HCT116 (cell line): ENCODE measurements at regions not wholly inside any gene's neighbourhood (a gene's known extent, or its start where the extent isn't known, plus 50 kb on each side); places are given as distances from the start of the nearest gene placed in this dataset.

Source experiments
- ATAC-seq: fragments of 200-7000 bp; cut with Tn5 transposase; 2 replicates; pipeline ENCODE4 v1.9.1; 2020; ENCODE audit warnings: mild to moderate bottlenecking, moderate library complexity
- BruUV-seq: library from RNA; stranded (reverse); fragments of 400-500 nt; replicated peaks from 2 replicates; lab custom pipeline; 2021; lab: Mats Ljungman, UMichigan
- CTCF ChIA-PET: fragments of 300-600 bp; sonication (Branson Sonifier 250); formaldehyde crosslinking; loops from one replicate; lab custom pipeline; 2021; ENCODE audit warnings: antibody characterized with exemption; lab: Charles Lee
- POLR2A ChIA-PET: fragments of 300-600, 350-600 bp; sonication (Branson Sonifier 250); formaldehyde crosslinking; loops from one replicate; lab custom pipeline; 2021; ENCODE audit warnings: antibody characterized with exemption; lab: Charles Lee
- RAD21 ChIA-PET, 2 experiments: fragments of 300-600 bp; sonication (Branson Sonifier 250); formaldehyde crosslinking; loops; one replicate each; lab custom pipeline; 2023; ENCODE audit warnings: low total read pairs in 2 of 2; ENCODE audit not compliant: uncharacterized antibody in 2 of 2, unreplicated experiment in 2 of 2, low non-redundant PET in 1 of 2; lab: Charles Lee
- DNase-seq: peaks from one replicate; pipeline ENCODE4 v3.0.0-alpha.2; 2010; ENCODE audit warnings: low read depth, low spot score
- H2AFZ ChIP-seq: fragments of 200-600 bp; shearing (Covaris generic), sonication (generic); 2 replicates; pipeline ENCODE4 v1.6.1; 2017; ENCODE audit warnings: low read depth, mixed run types, mixed read lengths, antibody characterized with exemption, low read length; ENCODE audit not compliant: poor library complexity, severe bottlenecking
- H3K27ac ChIP-seq: 2 replicates; pipeline ENCODE4 v1.5.1; 2012; ENCODE audit warnings: low read depth, low read length
- H3K27me3 ChIP-seq: fragments of 200-600 bp; sonication (generic); 2 replicates; pipeline ENCODE4 v1.6.1; 2016; ENCODE audit warnings: mixed run types, low read length, mixed read lengths; ENCODE audit not compliant: insufficient read depth
- H3K36me3 ChIP-seq, 2 experiments: fragments of 200-500 bp in 1 of 2; fragments of 200-600 bp in 1 of 2; sonication (Bioruptor generic) in 1 of 2; sonication (generic) in 1 of 2; 2 replicates each; pipeline versions ENCODE4 v1.5.1 to v1.6.1; 2014 to 2016; ENCODE audit warnings: low read length in 2 of 2, inconsistent platforms in 1 of 2, mixed read lengths in 1 of 2, mixed run types in 1 of 2; ENCODE audit not compliant: insufficient read depth in 2 of 2, control insufficient read depth in 1 of 2
- H3K4me1 ChIP-seq, 2 experiments: fragments of 200-600 bp in 1 of 2; sonication (generic) in 1 of 2; 2 replicates each; pipeline versions ENCODE4 v1.5.1 to v1.6.1; 2012 to 2017; ENCODE audit warnings: low read length in 2 of 2, inconsistent platforms in 1 of 2, mild to moderate bottlenecking in 1 of 2, mixed read lengths in 1 of 2, mixed run types in 1 of 2, moderate library complexity in 1 of 2; ENCODE audit not compliant: insufficient read depth in 2 of 2, control insufficient read depth in 1 of 2
- H3K4me2 ChIP-seq: fragments of 200-600 bp; sonication (generic); 2 replicates; pipeline ENCODE4 v1.6.1; 2017; ENCODE audit warnings: mixed run types, low read length, mixed read lengths
- H3K4me3 ChIP-seq, 2 experiments: fragments of 200-600 bp in 1 of 2; sonication (generic) in 1 of 2; replicated peaks in 1 of 2; 2 replicates each; pipeline ENCODE4 v1.5.1; 2011 to 2016; ENCODE audit warnings: low read length in 2 of 2, control low read depth in 1 of 2, low read depth in 1 of 2, mild to moderate bottlenecking in 1 of 2, mixed read lengths in 1 of 2, mixed run types in 1 of 2
- H3K79me2 ChIP-seq: fragments of 200-600 bp; sonication (generic); 2 replicates; pipeline ENCODE4 v1.6.1; 2017; ENCODE audit warnings: mild to moderate bottlenecking, mixed run types, low read length, moderate library complexity, mixed read lengths; ENCODE audit not compliant: insufficient read depth
- H3K9ac ChIP-seq: fragments of 200-600 bp; sonication (generic); 2 replicates; pipeline ENCODE4 v1.6.1; 2016; ENCODE audit warnings: low read length, mixed read lengths
- H3K9me2 ChIP-seq: fragments of 200-600 bp; sonication (generic), shearing (Covaris generic); 2 replicates; pipeline ENCODE4 v1.6.1; 2017; ENCODE audit warnings: mixed run types, mild to moderate bottlenecking, moderate library complexity; ENCODE audit not compliant: insufficient read depth
- H3K9me3 ChIP-seq, 2 experiments: fragments of 200-500 bp in 1 of 2; fragments of 200-600 bp in 1 of 2; sonication (Bioruptor generic) in 1 of 2; sonication (generic) in 1 of 2; 2 replicates each; pipeline ENCODE4 v1.6.1; 2014 to 2017; ENCODE audit warnings: low read length in 2 of 2, mixed read lengths in 2 of 2, inconsistent platforms in 1 of 2, low read depth in 1 of 2, mild to moderate bottlenecking in 1 of 2, mixed run types in 1 of 2, moderate library complexity in 1 of 2; ENCODE audit not compliant: control insufficient read depth in 1 of 2, insufficient read depth in 1 of 2
- H4K20me1 ChIP-seq: fragments of 200-600 bp; sonication (generic), shearing (Covaris generic); 2 replicates; pipeline ENCODE4 v1.6.1; 2017; ENCODE audit warnings: mixed run types, mild to moderate bottlenecking, moderate library complexity; ENCODE audit not compliant: insufficient read depth
- CBX3 ChIP-seq: IDR thresholded peaks from 2 replicates; pipeline ENCODE4 v1.6.1; 2012; ENCODE audit warnings: low read depth
- CEBPB ChIP-seq: IDR thresholded peaks from 2 replicates; pipeline ENCODE4 v1.6.1; 2012; ENCODE audit warnings: low read depth
- CTCF ChIP-seq, 3 experiments: fragments of 200-600 bp in 1 of 3; sonication (generic) in 1 of 3; IDR thresholded peaks in 2 of 3; conservative IDR thresholded peaks in 1 of 3; 2 replicates each; pipeline ENCODE4 v1.5.1; 2012 to 2017; ENCODE audit warnings: low read depth in 2 of 3, low read length in 2 of 3, antibody characterized with exemption in 1 of 3, borderline replicate concordance in 1 of 3, control low read depth in 1 of 3, mild to moderate bottlenecking in 1 of 3, mixed read lengths in 1 of 3, mixed run types in 1 of 3, moderate library complexity in 1 of 3; ENCODE audit not compliant: insufficient read depth in 1 of 3
- EGR1 ChIP-seq: IDR thresholded peaks from 2 replicates; pipeline ENCODE4 v1.6.1; 2012; ENCODE audit warnings: low read depth
- ELF1 ChIP-seq: IDR thresholded peaks from 2 replicates; pipeline ENCODE4 v1.6.1; 2012; ENCODE audit warnings: low read depth, borderline replicate concordance
- EZH2 ChIP-seq: fragments of 200-600 bp; sonication (generic); IDR thresholded peaks from 2 replicates; pipeline ENCODE4 v1.6.1; 2017; ENCODE audit warnings: antibody characterized with exemption, mixed run types
- FOSL1 ChIP-seq: IDR thresholded peaks from 2 replicates; pipeline ENCODE4 v1.6.1; 2012; ENCODE audit warnings: low read depth
- MAX ChIP-seq: IDR thresholded peaks from 2 replicates; pipeline ENCODE4 v1.6.1; 2012
- POLR2A ChIP-seq: IDR thresholded peaks from 2 replicates; pipeline ENCODE4 v1.7.0; 2011; ENCODE audit warnings: borderline replicate concordance; ENCODE audit not compliant: insufficient read depth, insufficient read length; ENCODE audit errors: extremely low read depth
- POLR2AphosphoS5 ChIP-seq: IDR thresholded peaks from 2 replicates; pipeline ENCODE4 v1.6.1; 2011; ENCODE audit warnings: mild to moderate bottlenecking, low read depth, low read length, moderate library complexity
- RAD21 ChIP-seq: IDR thresholded peaks from 2 replicates; pipeline ENCODE4 v1.6.1; 2012; ENCODE audit warnings: low read depth, mild to moderate bottlenecking
- SRF ChIP-seq: IDR thresholded peaks from 2 replicates; pipeline ENCODE4 v1.6.1; 2012; ENCODE audit warnings: low read depth
- YY1 ChIP-seq: IDR thresholded peaks from 2 replicates; pipeline ENCODE4 v1.6.1; 2011; ENCODE audit warnings: low read length, low read depth, moderate library complexity, mild to moderate bottlenecking; ENCODE audit not compliant: insufficient replicate concordance; ENCODE audit errors: extremely low read depth
- ZFX ChIP-seq: fragments of 450-650 bp; IDR thresholded peaks from 2 replicates; pipeline ENCODE4 v1.6.1; 2017
- ZNF274 ChIP-seq: fragments of 200-500 bp; sonication (Bioruptor generic); IDR thresholded peaks from 2 replicates; pipeline ENCODE4 v1.6.1; 2014; ENCODE audit warnings: mild to moderate bottlenecking, low read depth, low read length, inconsistent platforms
- intact Hi-C: fragments of 100-400 bp; cut with micrococcal nuclease; formaldehyde crosslinking; loops from 2 replicates; pipeline ENCODE4 v1.10.0; 2022
- TF ChIP-seq, protein P1 (sequence below): IDR thresholded peaks from 2 replicates; pipeline ENCODE4 v1.6.1; 2012; ENCODE audit warnings: low read depth

GRCh38 chr14:65850429-65851135 is 438.1 kb downstream of the FUT8 start:
- ChIA-PET CTCF (no interaction called here), RAD21 (no interaction called here), POLR2A (no interaction called here)
- no peak for DNase-seq
- no peaks in the 10 kb centered on the region for H3K79me2 ChIP-seq
- intact Hi-C loops = no loop called here
- no peaks in the 10 kb centered on the region for H4K20me1 ChIP-seq
- TF ChIP-seq POLR2AphosphoS5 = no peak
- TF ChIP-seq CTCF (IDR thresholded peaks at IDR 0.05 in 2 of 3, conservative IDR thresholded peaks at IDR 0.05 in 1 of 3; ENCODE audit: borderline replicate concordance in 1 of 3, insufficient read depth in 1 of 3, low read depth in 2 of 3, low read length in 2 of 3) = no peak
- TF ChIP-seq ZFX = no peak
- no peak for TF ChIP-seq FOSL1
- no peak for TF ChIP-seq RAD21
- no peak for TF ChIP-seq CBX3
- no peak for TF ChIP-seq POLR2A
- no peak for TF ChIP-seq YY1
- TF ChIP-seq CEBPB = no peak
- no peak for TF ChIP-seq ELF1
- no peak for TF ChIP-seq MAX
- no peak for TF ChIP-seq EGR1
- TF ChIP-seq SRF = no peak
- no peak for TF ChIP-seq ZNF274
- TF ChIP-seq, protein P1, sequence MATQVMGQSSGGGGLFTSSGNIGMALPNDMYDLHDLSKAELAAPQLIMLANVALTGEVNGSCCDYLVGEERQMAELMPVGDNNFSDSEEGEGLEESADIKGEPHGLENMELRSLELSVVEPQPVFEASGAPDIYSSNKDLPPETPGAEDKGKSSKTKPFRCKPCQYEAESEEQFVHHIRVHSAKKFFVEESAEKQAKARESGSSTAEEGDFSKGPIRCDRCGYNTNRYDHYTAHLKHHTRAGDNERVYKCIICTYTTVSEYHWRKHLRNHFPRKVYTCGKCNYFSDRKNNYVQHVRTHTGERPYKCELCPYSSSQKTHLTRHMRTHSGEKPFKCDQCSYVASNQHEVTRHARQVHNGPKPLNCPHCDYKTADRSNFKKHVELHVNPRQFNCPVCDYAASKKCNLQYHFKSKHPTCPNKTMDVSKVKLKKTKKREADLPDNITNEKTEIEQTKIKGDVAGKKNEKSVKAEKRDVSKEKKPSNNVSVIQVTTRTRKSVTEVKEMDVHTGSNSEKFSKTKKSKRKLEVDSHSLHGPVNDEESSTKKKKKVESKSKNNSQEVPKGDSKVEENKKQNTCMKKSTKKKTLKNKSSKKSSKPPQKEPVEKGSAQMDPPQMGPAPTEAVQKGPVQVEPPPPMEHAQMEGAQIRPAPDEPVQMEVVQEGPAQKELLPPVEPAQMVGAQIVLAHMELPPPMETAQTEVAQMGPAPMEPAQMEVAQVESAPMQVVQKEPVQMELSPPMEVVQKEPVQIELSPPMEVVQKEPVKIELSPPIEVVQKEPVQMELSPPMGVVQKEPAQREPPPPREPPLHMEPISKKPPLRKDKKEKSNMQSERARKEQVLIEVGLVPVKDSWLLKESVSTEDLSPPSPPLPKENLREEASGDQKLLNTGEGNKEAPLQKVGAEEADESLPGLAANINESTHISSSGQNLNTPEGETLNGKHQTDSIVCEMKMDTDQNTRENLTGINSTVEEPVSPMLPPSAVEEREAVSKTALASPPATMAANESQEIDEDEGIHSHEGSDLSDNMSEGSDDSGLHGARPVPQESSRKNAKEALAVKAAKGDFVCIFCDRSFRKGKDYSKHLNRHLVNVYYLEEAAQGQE = no peak
- TF ChIP-seq EZH2 = no peak
- no peaks in the 10 kb centered on the region for H3K36me3 ChIP-seq
- no peak overlapping the region for H3K27ac ChIP-seq
- BruUV-seq = no TSS peak
- H2AFZ ChIP-seq = no peak overlapping the region
- no peaks in the 10 kb centered on the region for H3K9me2 ChIP-seq
- H3K27me3 ChIP-seq = no peaks in the 10 kb centered on the region
- H3K9ac ChIP-seq = no peak overlapping the region
- no peak overlapping the region for H3K4me2 ChIP-seq
- no peaks in the 10 kb centered on the region for H3K9me3 ChIP-seq
- no peak for ATAC-seq
- no peak overlapping the region for H3K4me3 ChIP-seq
- H3K4me1 ChIP-seq = no peaks in the 10 kb centered on the region
